ENCODE measurements at regions not wholly inside any gene's neighbourhood (a gene's known extent, or its start where the extent isn't known, plus 50 kb on each side); places are given as distances from the start of the nearest gene placed in this dataset.

DNA sequence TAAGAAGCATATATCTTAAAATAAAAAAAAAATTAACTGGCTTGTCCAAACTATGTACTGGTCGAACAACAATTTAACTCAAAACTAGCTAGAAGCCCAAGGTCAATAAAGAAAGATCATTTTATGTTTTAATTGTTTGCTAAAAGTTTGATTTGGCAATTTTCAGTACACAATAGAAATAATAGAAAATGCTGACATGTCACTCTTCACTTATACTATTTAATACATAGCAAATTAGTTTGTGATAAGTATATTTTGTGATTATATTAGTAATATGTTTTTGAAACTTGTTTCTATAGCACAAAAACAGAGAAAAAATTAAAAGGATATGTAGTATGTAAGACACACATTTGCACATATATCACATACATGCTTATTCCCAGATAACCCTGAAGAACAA is 1938.6 kb upstream of the PIK3C3 start:
- intact Hi-C loops (cut with DNase I), result no loop called here
- WGBS, 2 donors, result 50 to 78% methylated on average over 1 of the region's 1 CpG

DNA sequence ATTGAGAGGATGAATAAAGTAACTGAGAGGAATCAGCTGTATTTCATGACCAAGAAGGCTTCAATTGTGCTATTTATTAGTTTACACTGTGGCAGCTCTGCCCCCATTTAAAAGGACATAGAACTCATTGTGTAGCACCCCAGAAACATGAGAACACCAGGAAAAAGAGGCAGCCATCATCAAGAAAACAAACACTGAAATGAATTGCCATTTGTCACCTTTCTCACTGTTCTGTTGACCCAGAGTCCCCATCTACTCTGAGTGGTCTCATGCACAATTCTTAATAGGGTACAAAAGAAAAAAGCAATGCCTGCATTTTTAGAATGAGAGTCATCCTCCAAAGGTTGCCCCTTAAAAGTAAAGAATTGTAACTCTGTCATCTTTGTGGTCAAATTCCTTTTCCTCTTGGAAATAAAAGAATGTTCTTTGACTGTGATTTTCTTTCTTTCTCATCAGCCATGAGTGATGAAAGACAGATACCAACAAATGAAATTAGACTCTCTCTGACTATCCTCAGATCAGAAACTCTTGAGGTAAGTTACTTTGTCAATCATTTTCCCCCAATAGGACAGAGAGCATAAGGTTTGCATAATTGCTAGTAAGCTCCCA is 1941.9 kb upstream of the PIK3C3 start:
- Histone ChIP-seq H3K36me3 (no peaks in the 10 kb centered on the region), H3K4me1 (no peaks in the 10 kb centered on the region), H3K27ac (no peak overlapping the region), H3K27me3 (no peaks in the 10 kb centered on the region), H3K9me3 (no peaks in the 10 kb centered on the region), H3K4me3 (no peak overlapping the region)
- intact Hi-C loops (cut with DNase I), result no loop called here
- no peak for DNase-seq
- no peak for TF ChIP-seq POLR2AphosphoS5 (IDR thresholded peaks at IDR 0.05)
- TF ChIP-seq POLR2A (IDR thresholded peaks at IDR 0.05), result no peak
- TF ChIP-seq EP300 (IDR thresholded peaks at IDR 0.05), result no peak
- TF ChIP-seq, protein P1, sequence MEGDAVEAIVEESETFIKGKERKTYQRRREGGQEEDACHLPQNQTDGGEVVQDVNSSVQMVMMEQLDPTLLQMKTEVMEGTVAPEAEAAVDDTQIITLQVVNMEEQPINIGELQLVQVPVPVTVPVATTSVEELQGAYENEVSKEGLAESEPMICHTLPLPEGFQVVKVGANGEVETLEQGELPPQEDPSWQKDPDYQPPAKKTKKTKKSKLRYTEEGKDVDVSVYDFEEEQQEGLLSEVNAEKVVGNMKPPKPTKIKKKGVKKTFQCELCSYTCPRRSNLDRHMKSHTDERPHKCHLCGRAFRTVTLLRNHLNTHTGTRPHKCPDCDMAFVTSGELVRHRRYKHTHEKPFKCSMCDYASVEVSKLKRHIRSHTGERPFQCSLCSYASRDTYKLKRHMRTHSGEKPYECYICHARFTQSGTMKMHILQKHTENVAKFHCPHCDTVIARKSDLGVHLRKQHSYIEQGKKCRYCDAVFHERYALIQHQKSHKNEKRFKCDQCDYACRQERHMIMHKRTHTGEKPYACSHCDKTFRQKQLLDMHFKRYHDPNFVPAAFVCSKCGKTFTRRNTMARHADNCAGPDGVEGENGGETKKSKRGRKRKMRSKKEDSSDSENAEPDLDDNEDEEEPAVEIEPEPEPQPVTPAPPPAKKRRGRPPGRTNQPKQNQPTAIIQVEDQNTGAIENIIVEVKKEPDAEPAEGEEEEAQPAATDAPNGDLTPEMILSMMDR (IDR thresholded peaks at IDR 0.05), result no peak

More for the DNA sequence above, 1938.6 kb upstream of the PIK3C3 start:
- Histone ChIP-seq H3K4me1 (no peaks in the 10 kb centered on the region), H3K27me3 (no peaks in the 10 kb centered on the region), H3K36me3 (no peaks in the 10 kb centered on the region), H3K4me3 (no peak overlapping the region), H3K27ac (no peak overlapping the region), H3K9me3 (no peaks in the 10 kb centered on the region)
- DNase-seq, result no peak
- TF ChIP-seq EP300 (IDR thresholded peaks at IDR 0.05) (no peak), POLR2AphosphoS5 (IDR thresholded peaks at IDR 0.05) (no peak), POLR2A (IDR thresholded peaks at IDR 0.05) (no peak)
- TF ChIP-seq, protein P1 (IDR thresholded peaks at IDR 0.05), result no peak

DNA sequence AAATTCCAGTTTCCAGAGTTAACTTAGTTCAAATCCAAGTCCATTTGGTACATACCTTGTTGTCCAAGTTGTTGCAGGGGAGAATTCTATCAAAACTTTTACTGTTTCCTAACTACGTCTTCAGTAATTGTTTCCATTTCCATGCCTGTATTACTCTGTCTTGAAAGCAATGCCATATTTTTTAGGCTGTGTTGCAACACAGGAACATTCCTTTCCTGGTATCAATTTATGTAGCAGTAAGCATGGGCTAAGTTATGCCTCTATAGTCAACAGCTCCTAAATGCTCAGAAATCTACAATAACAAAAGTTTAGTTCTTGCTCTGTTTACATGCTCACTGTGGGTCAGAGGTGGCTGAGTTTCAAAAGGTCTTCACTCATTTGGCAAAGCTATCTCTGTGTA is 1943.8 kb upstream of the PIK3C3 start:
- DNase-seq, result no peak
- 85 to 93% methylated on average over 1 of the region's 1 CpG for WGBS, 2 donors
- Histone ChIP-seq H3K4me3 (no peak overlapping the region), H3K9me3 (no peaks in the 10 kb centered on the region), H3K27ac (no peak overlapping the region), H3K27me3 (no peaks in the 10 kb centered on the region), H3K36me3 (no peaks in the 10 kb centered on the region), H3K4me1 (no peaks in the 10 kb centered on the region)
- intact Hi-C loops (cut with DNase I), result no loop called here
- TF ChIP-seq POLR2AphosphoS5 (IDR thresholded peaks at IDR 0.05) (no peak), POLR2A (IDR thresholded peaks at IDR 0.05) (no peak), EP300 (IDR thresholded peaks at IDR 0.05) (no peak)
- TF ChIP-seq, protein P1 (IDR thresholded peaks at IDR 0.05), result no peak

DNA sequence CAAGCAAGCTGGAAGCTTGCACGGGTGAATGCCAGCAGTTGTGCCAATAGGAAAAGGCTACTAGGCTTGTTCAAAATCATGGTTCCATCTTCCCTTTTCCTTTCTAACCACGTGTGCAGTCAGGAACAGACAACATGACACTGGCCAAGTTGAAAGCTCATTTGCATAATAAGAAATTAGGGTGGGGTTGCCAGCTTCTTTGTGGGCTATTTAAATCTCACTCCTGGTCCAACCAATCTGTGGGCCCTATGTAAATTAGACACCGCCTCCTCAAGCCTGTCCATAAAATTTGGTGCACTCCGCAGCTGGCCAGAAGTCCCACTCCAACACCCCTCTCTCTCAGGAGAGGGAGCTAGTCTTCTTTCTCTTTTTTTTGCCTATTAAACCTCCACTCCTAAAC is 1948.4 kb upstream of the PIK3C3 start:
- WGBS, 2 donors, result 56 to 72% methylated on average over 4 of the region's 4 CpGs

DNA sequence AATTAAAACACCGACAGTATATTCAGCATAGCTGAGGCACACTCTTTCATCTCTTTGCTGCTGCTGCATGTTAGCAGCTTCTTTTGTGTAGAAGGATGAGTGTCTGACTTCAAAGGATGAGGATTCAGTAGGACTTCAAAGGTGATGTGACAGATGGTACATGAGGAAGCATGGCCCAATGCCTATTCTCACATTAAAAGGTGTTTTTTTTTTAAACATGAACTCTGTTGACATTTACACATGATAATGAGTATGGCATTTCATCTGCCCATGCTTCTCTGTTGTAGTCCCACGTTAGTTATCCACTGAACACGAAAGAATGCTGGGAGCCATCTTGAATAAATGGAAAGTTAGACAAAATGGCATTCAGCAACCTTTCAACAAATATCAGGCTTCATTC is 1950.8 kb upstream of the PIK3C3 start:
- 62 to 85% methylated on average over 3 of the region's 3 CpGs for WGBS, 2 donors
- no peaks in the 10 kb centered on the region for H3K27me3 ChIP-seq
- H3K9me3 ChIP-seq, result no peaks in the 10 kb centered on the region
- no peak overlapping the region for H3K27ac ChIP-seq
- intact Hi-C loops (cut with DNase I), result no loop called here
- H3K4me1 ChIP-seq, result no peaks in the 10 kb centered on the region
- H3K36me3 ChIP-seq, result no peaks in the 10 kb centered on the region
- TF ChIP-seq POLR2AphosphoS5 (IDR thresholded peaks at IDR 0.05) (no peak), POLR2A (IDR thresholded peaks at IDR 0.05) (no peak), EP300 (IDR thresholded peaks at IDR 0.05) (no peak)
- TF ChIP-seq, protein P1 (IDR thresholded peaks at IDR 0.05), result no peak
- no peak overlapping the region for H3K4me3 ChIP-seq
- DNase-seq, result no peak

More for the DNA sequence above, 1948.4 kb upstream of the PIK3C3 start:
- Histone ChIP-seq H3K9me3 (no peaks in the 10 kb centered on the region), H3K4me3 (no peak overlapping the region), H3K27me3 (no peaks in the 10 kb centered on the region), H3K4me1 (no peaks in the 10 kb centered on the region), H3K36me3 (no peaks in the 10 kb centered on the region), H3K27ac (no peak overlapping the region)
- TF ChIP-seq EP300 (IDR thresholded peaks at IDR 0.05) (no peak), POLR2AphosphoS5 (IDR thresholded peaks at IDR 0.05) (no peak), POLR2A (IDR thresholded peaks at IDR 0.05) (no peak)
- intact Hi-C loops (cut with DNase I), result no loop called here
- no peak for DNase-seq

Measured in sigmoid colon (tissue), 6 donors.